Transverse colon (tissue), 4 donors: ENCODE measurements at regions not wholly inside any gene's neighbourhood (a gene's known extent, or its start where the extent isn't known, plus 50 kb on each side); places are given as distances from the start of the nearest gene placed in this dataset.

ENCODE experiments used
- DNase-seq: peaks from one replicate; pipeline ENCODE4 v3.0.0-alpha.2; 2019
- H3K27ac ChIP-seq, 4 donors: fragments of 200-600 bp; sonication (generic); 2 replicates each; pipeline ENCODE4 v1.5.1; 2016 to 2018; ENCODE audit warnings: inconsistent platforms in 4 of 4
- H3K27me3 ChIP-seq: fragments of 200-600 bp; sonication (generic); 2 replicates; pipeline ENCODE4 v1.5.1; 2017; ENCODE audit warnings: inconsistent platforms
- H3K36me3 ChIP-seq, 4 donors: fragments of 200-600 bp; sonication (generic); 2 replicates each; pipeline ENCODE4 v1.5.1; 2017 to 2019; ENCODE audit warnings: inconsistent platforms in 4 of 4
- H3K4me1 ChIP-seq, 4 donors: fragments of 200-600 bp; sonication (generic); 2 replicates each; pipeline ENCODE4 v1.5.1; 2017 to 2020; ENCODE audit warnings: inconsistent platforms in 4 of 4
- H3K4me3 ChIP-seq, 4 donors: fragments of 200-600 bp; sonication (generic); 1 replicate in 1 of 4; 2 replicates in 3 of 4; pipeline versions ENCODE4 v1.5.1 to v1.6.1; 2017 to 2019; ENCODE audit warnings: inconsistent platforms in 4 of 4
- H3K9me3 ChIP-seq, 2 donors: fragments of 200-600 bp; sonication (generic); 2 replicates each; pipeline ENCODE4 v1.5.1; 2017 to 2019; ENCODE audit warnings: inconsistent platforms in 2 of 2
- CTCF ChIP-seq, 5 experiments: fragments of 200-600 bp in 3 of 5; fragments of 450-650 bp in 2 of 5; sonication (generic) in 3 of 5; IDR thresholded peaks; 1 replicate in 2 of 5; 2 replicates in 3 of 5; pipeline ENCODE4 v1.5.1; 2016 to 2017; ENCODE audit warnings: antibody characterized with exemption in 5 of 5, inconsistent platforms in 3 of 5, mild to moderate bottlenecking in 2 of 5, moderate library complexity in 1 of 5
- EP300 ChIP-seq: sonication (generic); formaldehyde crosslinking; IDR thresholded peaks from one replicate; pipeline ENCODE4 v1.6.1; 2017; ENCODE audit warnings: antibody characterized with exemption, low read depth
- POLR2A ChIP-seq: fragments of 450-650 bp; IDR thresholded peaks from one replicate; pipeline ENCODE4 v1.6.1; 2016; ENCODE audit warnings: antibody characterized with exemption, mild to moderate bottlenecking, moderate library complexity
- POLR2AphosphoS5 ChIP-seq, 3 donors: sonication (generic); formaldehyde crosslinking; IDR thresholded peaks; one replicate each; pipeline ENCODE4 v1.6.1; 2016; ENCODE audit warnings: antibody characterized with exemption in 3 of 3
- WGBS, 2 donors: methylation state at CpG; one replicate each; pipeline ENCODE4 v1.1.5; 2018; ENCODE audit warnings: low coverage in 1 of 2; 5-methylcytosine and 5-hydroxymethylcytosine counted together
- in situ Hi-C, 4 donors: fragments of 200-750 bp; cut with MboI; loops; one replicate each; pipeline versions ENCODE4 v1.15.0 to v1.15.1; 2017; ENCODE audit warnings: low sequenced_read_pairs in 3 of 4, low pct_ligation_motif_present in 1 of 4, low pct_unique_long_range_greater_than_20kb in 1 of 4
- intact Hi-C: fragments of 100-400 bp; cut with DNase I; formaldehyde crosslinking; loops from one replicate; pipeline ENCODE4 v1.15.1; 2023; ENCODE audit warnings: low total_unique reads

- intact Hi-C loops (no loop called here), in situ Hi-C loops (no loop called here)
- 70 to 81% methylated on average over 1 of the region's 1 CpG for WGBS, 2 donors
- TF ChIP-seq CTCF (IDR thresholded peaks at IDR 0.05) (no peak), POLR2AphosphoS5 (IDR thresholded peaks at IDR 0.05) (no peak), EP300 (no peak), POLR2A (no peak)
- H3K4me3 ChIP-seq: no peak overlapping the region
- no peaks in the 10 kb centered on the region for H3K9me3 ChIP-seq
- H3K4me1 ChIP-seq: no peaks in the 10 kb centered on the region
- DNase-seq: no peak
- no peak overlapping the region for H3K27ac ChIP-seq
- no peaks in the 10 kb centered on the region for H3K27me3 ChIP-seq
- no peaks in the 10 kb centered on the region for H3K36me3 ChIP-seq
Measured at GRCh38 chr3:104755791-104756190, 610.9 kb upstream of the ALCAM start.

- H3K27me3 ChIP-seq: no peaks in the 10 kb centered on the region
- H3K4me1 ChIP-seq: peaks cover 0 to 3% (median 0%) of the 10 kb centered on the region in 4 donors
- in situ Hi-C loops: no loop called here
- no peaks in the 10 kb centered on the region for H3K9me3 ChIP-seq
- no peak overlapping the region for H3K4me3 ChIP-seq
- intact Hi-C loops: no loop called here
- no peak for TF ChIP-seq EP300
- TF ChIP-seq POLR2AphosphoS5 (IDR thresholded peaks at IDR 0.05): no peak
- TF ChIP-seq POLR2A: no peak
- TF ChIP-seq CTCF (IDR thresholded peaks at IDR 0.05): no peak
- no peaks in the 10 kb centered on the region for H3K36me3 ChIP-seq
- H3K27ac ChIP-seq: no peak overlapping the region
- DNase-seq: no peak
Measured at GRCh38 chr3:104763007-104763406, 603.7 kb upstream of the ALCAM start.

- 68 to 71% methylated on average over 4 of the region's 4 CpGs for WGBS, 2 donors
- Histone ChIP-seq H3K4me3 (no peak overlapping the region), H3K9me3 (no peaks in the 10 kb centered on the region), H3K27ac (no peak overlapping the region), H3K4me1 (peaks cover 0 to 3% (median 0%) of the 10 kb centered on the region in 4 donors), H3K27me3 (no peaks in the 10 kb centered on the region), H3K36me3 (no peaks in the 10 kb centered on the region)
- intact Hi-C loops: no loop called here
- TF ChIP-seq CTCF (IDR thresholded peaks at IDR 0.05) (no peak), POLR2A (no peak), EP300 (no peak), POLR2AphosphoS5 (IDR thresholded peaks at IDR 0.05) (no peak)
- in situ Hi-C loops: no loop called here
- DNase-seq: no peak
Measured at GRCh38 chr3:104764496-104764895, 602.2 kb upstream of the ALCAM start.

DNA sequence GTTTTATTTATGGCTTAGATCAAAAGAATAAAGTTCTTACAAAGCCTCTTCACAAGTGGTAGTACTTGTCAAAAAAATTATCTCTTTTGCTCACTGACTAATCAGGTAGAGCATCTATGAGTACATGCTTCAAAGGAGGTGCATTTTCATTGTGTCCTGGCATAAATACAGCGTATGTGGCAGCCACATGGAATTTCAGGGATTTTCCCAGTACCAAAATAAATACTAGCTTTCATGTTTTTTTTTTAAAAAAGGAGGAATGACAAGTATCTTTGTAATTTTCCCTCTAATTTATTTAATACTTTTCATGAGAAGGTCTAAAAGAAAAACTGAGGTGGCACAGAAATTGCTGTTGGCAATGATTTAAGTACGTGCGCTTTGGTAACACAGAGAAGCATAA lies 597.8 kb upstream of the ALCAM start:
- DNase-seq: no peak
- intact Hi-C loops: no loop called here
- Histone ChIP-seq H3K4me3 (no peak overlapping the region), H3K27ac (no peak overlapping the region), H3K27me3 (no peaks in the 10 kb centered on the region), H3K36me3 (no peaks in the 10 kb centered on the region), H3K4me1 (no peaks in the 10 kb centered on the region), H3K9me3 (no peaks in the 10 kb centered on the region)
- 84 to 88% methylated on average over 3 of the region's 3 CpGs for WGBS, 2 donors
- in situ Hi-C loops: no loop called here
- TF ChIP-seq POLR2AphosphoS5 (IDR thresholded peaks at IDR 0.05) (no peak), CTCF (IDR thresholded peaks at IDR 0.05) (no peak), EP300 (no peak), POLR2A (no peak)
